ENCODE measurements at regions not wholly inside any gene's neighbourhood (a gene's known extent, or its start where the extent isn't known, plus 50 kb on each side); places are given as distances from the start of the nearest gene placed in this dataset.

GRCh38 chr1:200281201-200281835, 128.5 kb downstream of the ZNF281 start (continued):
- TF ChIP-seq ZBTB40 (IDR thresholded peaks at IDR 0.05), result no peak
- no peak for TF ChIP-seq ZBTB40 (CRISPR knock-in tag; IDR thresholded peaks at IDR 0.05)
- TF ChIP-seq, protein P1, sequence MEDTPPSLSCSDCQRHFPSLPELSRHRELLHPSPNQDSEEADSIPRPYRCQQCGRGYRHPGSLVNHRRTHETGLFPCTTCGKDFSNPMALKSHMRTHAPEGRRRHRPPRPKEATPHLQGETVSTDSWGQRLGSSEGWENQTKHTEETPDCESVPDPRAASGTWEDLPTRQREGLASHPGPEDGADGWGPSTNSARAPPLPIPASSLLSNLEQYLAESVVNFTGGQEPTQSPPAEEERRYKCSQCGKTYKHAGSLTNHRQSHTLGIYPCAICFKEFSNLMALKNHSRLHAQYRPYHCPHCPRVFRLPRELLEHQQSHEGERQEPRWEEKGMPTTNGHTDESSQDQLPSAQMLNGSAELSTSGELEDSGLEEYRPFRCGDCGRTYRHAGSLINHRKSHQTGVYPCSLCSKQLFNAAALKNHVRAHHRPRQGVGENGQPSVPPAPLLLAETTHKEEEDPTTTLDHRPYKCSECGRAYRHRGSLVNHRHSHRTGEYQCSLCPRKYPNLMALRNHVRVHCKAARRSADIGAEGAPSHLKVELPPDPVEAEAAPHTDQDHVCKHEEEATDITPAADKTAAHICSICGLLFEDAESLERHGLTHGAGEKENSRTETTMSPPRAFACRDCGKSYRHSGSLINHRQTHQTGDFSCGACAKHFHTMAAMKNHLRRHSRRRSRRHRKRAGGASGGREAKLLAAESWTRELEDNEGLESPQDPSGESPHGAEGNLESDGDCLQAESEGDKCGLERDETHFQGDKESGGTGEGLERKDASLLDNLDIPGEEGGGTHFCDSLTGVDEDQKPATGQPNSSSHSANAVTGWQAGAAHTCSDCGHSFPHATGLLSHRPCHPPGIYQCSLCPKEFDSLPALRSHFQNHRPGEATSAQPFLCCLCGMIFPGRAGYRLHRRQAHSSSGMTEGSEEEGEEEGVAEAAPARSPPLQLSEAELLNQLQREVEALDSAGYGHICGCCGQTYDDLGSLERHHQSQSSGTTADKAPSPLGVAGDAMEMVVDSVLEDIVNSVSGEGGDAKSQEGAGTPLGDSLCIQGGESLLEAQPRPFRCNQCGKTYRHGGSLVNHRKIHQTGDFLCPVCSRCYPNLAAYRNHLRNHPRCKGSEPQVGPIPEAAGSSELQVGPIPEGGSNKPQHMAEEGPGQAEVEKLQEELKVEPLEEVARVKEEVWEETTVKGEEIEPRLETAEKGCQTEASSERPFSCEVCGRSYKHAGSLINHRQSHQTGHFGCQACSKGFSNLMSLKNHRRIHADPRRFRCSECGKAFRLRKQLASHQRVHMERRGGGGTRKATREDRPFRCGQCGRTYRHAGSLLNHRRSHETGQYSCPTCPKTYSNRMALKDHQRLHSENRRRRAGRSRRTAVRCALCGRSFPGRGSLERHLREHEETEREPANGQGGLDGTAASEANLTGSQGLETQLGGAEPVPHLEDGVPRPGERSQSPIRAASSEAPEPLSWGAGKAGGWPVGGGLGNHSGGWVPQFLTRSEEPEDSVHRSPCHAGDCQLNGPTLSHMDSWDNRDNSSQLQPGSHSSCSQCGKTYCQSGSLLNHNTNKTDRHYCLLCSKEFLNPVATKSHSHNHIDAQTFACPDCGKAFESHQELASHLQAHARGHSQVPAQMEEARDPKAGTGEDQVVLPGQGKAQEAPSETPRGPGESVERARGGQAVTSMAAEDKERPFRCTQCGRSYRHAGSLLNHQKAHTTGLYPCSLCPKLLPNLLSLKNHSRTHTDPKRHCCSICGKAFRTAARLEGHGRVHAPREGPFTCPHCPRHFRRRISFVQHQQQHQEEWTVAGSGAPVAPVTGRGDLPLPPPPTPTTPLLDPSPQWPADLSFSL (CRISPR knock-in tag; IDR thresholded peaks at IDR 0.05), result no peak
- TF ChIP-seq, protein P2, sequence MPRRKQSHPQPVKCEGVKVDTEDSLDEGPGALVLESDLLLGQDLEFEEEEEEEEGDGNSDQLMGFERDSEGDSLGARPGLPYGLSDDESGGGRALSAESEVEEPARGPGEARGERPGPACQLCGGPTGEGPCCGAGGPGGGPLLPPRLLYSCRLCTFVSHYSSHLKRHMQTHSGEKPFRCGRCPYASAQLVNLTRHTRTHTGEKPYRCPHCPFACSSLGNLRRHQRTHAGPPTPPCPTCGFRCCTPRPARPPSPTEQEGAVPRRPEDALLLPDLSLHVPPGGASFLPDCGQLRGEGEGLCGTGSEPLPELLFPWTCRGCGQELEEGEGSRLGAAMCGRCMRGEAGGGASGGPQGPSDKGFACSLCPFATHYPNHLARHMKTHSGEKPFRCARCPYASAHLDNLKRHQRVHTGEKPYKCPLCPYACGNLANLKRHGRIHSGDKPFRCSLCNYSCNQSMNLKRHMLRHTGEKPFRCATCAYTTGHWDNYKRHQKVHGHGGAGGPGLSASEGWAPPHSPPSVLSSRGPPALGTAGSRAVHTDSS (CRISPR knock-in tag; conservative IDR thresholded peaks at IDR 0.05), result no peak
- TF ChIP-seq ZMYM2 (CRISPR knock-in tag; IDR thresholded peaks at IDR 0.05), result no peak
- no peak for TF ChIP-seq MIER3 (CRISPR knock-in tag; IDR thresholded peaks at IDR 0.05; ENCODE audit: borderline replicate concordance)
- TF ChIP-seq ZNF891 (CRISPR knock-in tag; IDR thresholded peaks at IDR 0.05), result no peak
- no peak for TF ChIP-seq ZNF607 (CRISPR knock-in tag; IDR thresholded peaks at IDR 0.05; ENCODE audit: borderline replicate concordance)
- no peak for TF ChIP-seq SP140L (CRISPR knock-in tag; IDR thresholded peaks at IDR 0.05; ENCODE audit: borderline replicate concordance)
- TF ChIP-seq ATF7-NPFF (CRISPR knock-in tag; IDR thresholded peaks at IDR 0.05; ENCODE audit: low read depth), result no peak

Measured in HepG2 (cell line).